SK-N-SH treated with all-trans-retinoic acid at 6 μM for 48 hours (cell line): ENCODE measurements at regions not wholly inside any gene's neighbourhood (a gene's known extent, or its start where the extent isn't known, plus 50 kb on each side); places are given as distances from the start of the nearest gene placed in this dataset.

Experiments used
- ATAC-seq: fragments of 200-7000 bp; cut with Tn5 transposase; 3 replicates; pipeline ENCODE4 v1.9.1; 2020; ENCODE audit warnings: mild to moderate bottlenecking, moderate library complexity
- ARNTL ChIP-seq: fragments of 450-650 bp; formaldehyde crosslinking; IDR thresholded peaks from 2 replicates; pipeline ENCODE4 v1.5.0; 2020; ENCODE audit warnings: low read depth, mild to moderate bottlenecking, moderate library complexity, borderline replicate concordance
- BACH2 ChIP-seq: fragments of 250-450 bp; sonication (Bioruptor Pico); IDR thresholded peaks from 2 replicates; pipeline ENCODE4 v1.9.0; 2021; ENCODE audit warnings: mild to moderate bottlenecking, borderline replicate concordance
- CSDC2 ChIP-seq: fragments of 250-450 bp; sonication (Bioruptor Pico); IDR thresholded peaks from 2 replicates; pipeline ENCODE4 v1.5.0; 2020; ENCODE audit warnings: mild to moderate bottlenecking, moderate library complexity
- ESRRG ChIP-seq: fragments of 250-450 bp; sonication (Bioruptor Pico); IDR thresholded peaks from 2 replicates; pipeline ENCODE4 v1.6.1; 2021; ENCODE audit warnings: mild to moderate bottlenecking
- OSR1 ChIP-seq: fragments of 250-450 bp; sonication (Bioruptor Pico); IDR thresholded peaks from 2 replicates; pipeline ENCODE4 v1.8.0; 2022; ENCODE audit warnings: moderate library complexity, mild to moderate bottlenecking, inconsistent platforms
- PPARA ChIP-seq: fragments of 250-450 bp; sonication (Bioruptor Pico); IDR thresholded peaks from 2 replicates; pipeline ENCODE4 v1.5.0; 2020; ENCODE audit warnings: mild to moderate bottlenecking, borderline replicate concordance
- RARB ChIP-seq: fragments of 250-450 bp; sonication (Bioruptor Pico); IDR thresholded peaks from 2 replicates; pipeline ENCODE4 v1.8.0; 2021; ENCODE audit warnings: mild to moderate bottlenecking, moderate library complexity
- SNAI2 ChIP-seq: fragments of 250-450 bp; sonication (Bioruptor Pico); IDR thresholded peaks from 2 replicates; pipeline ENCODE4 v1.5.0; 2020; ENCODE audit warnings: mild to moderate bottlenecking, moderate library complexity
- TCF4 ChIP-seq: fragments of 250-450 bp; sonication (Bioruptor Pico); IDR thresholded peaks from 2 replicates; pipeline ENCODE4 v1.8.0; 2021; ENCODE audit warnings: mild to moderate bottlenecking, moderate library complexity, borderline replicate concordance
- TOX ChIP-seq: fragments of 250-450 bp; sonication (Bioruptor Pico); IDR thresholded peaks from 2 replicates; pipeline ENCODE4 v1.8.0; 2021; ENCODE audit warnings: mild to moderate bottlenecking, moderate library complexity, borderline replicate concordance
- ZC3H10 ChIP-seq: fragments of 250-450 bp; sonication (Bioruptor Pico); IDR thresholded peaks from 2 replicates; pipeline ENCODE4 v1.5.1; 2021; ENCODE audit warnings: mild to moderate bottlenecking, moderate library complexity
- ZFP3 ChIP-seq: fragments of 250-450 bp; sonication (Bioruptor Pico); IDR thresholded peaks from 2 replicates; pipeline ENCODE4 v1.5.0; 2020; ENCODE audit warnings: mild to moderate bottlenecking, moderate library complexity
- ZFP30 ChIP-seq: fragments of 450-650 bp; formaldehyde crosslinking; IDR thresholded peaks from 2 replicates; pipeline ENCODE4 v1.5.0; 2022; ENCODE audit warnings: mild to moderate bottlenecking, moderate library complexity
- ZNF565 ChIP-seq: fragments of 450-650 bp; formaldehyde crosslinking; conservative IDR thresholded peaks from 2 replicates; pipeline ENCODE4 v1.5.0; 2020; ENCODE audit warnings: low read depth, mild to moderate bottlenecking, moderate library complexity
- ZNF70 ChIP-seq: fragments of 450-650 bp; formaldehyde crosslinking; IDR thresholded peaks from 2 replicates; pipeline ENCODE4 v1.5.0; 2020; ENCODE audit warnings: mild to moderate bottlenecking, moderate library complexity
- ZNF8 ChIP-seq: fragments of 450-650 bp; formaldehyde crosslinking; IDR thresholded peaks from 2 replicates; pipeline ENCODE4 v1.5.0; 2020; ENCODE audit warnings: mild to moderate bottlenecking, moderate library complexity
- TF ChIP-seq, protein P1 (sequence below): fragments of 250-450 bp; sonication (Bioruptor Pico); IDR thresholded peaks from 2 replicates; pipeline ENCODE4 v1.5.1; 2020; ENCODE audit warnings: low read depth, mild to moderate bottlenecking, moderate library complexity
- TF ChIP-seq, protein P2 (sequence below): fragments of 250-450 bp; sonication (Bioruptor Pico); IDR thresholded peaks from 2 replicates; pipeline ENCODE4 v1.5.0; 2020; ENCODE audit warnings: mild to moderate bottlenecking, moderate library complexity
- TF ChIP-seq, protein P3 (sequence below): fragments of 250-450 bp; sonication (Bioruptor Pico); IDR thresholded peaks from 2 replicates; pipeline ENCODE4 v1.5.1; 2021; ENCODE audit warnings: mild to moderate bottlenecking, moderate library complexity
- TF ChIP-seq, protein P4 (sequence below): fragments of 250-450 bp; sonication (Bioruptor Pico); IDR thresholded peaks from 2 replicates; pipeline ENCODE4 v1.8.0; 2020; ENCODE audit warnings: mild to moderate bottlenecking, moderate library complexity, borderline replicate concordance
- TF ChIP-seq, protein P5 (sequence below): fragments of 250-450 bp; sonication (Bioruptor Pico); IDR thresholded peaks from 2 replicates; pipeline ENCODE4 v1.8.0; 2021; ENCODE audit warnings: low read depth, mild to moderate bottlenecking, moderate library complexity, borderline replicate concordance

DNA sequence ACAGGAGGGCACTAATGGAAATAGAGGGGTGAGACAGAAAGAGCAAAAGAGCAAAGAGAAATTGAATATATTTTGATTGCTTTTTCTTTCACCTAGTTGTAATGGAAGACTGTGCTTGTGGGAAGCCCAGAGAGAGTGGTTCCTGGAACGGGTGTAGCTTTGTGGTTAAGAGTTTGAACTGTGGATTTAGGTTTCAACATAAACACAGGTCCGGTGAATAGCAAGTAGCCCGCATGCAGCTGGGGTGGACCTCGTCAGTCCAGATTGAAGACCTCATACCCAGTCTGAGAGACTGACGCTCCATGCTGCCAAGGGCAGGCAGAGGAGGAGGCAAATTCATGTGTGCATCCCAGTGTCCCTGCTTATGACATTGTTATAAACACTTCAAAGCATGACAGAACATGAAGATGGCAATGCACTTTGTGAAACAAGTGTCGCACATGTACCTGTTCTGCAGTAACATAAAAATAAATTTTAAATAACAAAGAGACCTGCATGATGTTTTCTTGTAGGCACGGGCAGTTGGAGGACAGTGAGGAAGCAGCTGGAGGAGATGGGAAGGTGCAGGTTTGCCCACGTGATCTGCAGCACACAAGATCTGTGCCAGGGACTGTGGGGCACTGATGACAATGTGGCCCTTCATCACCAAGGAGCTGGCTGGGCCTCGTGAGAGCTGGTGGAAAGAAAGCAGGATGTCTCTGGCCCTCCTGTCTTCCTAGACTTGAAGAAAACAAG lies 220.5 kb upstream of the SSTR4 start:
- ATAC-seq = no peak
- TF ChIP-seq, protein P1, sequence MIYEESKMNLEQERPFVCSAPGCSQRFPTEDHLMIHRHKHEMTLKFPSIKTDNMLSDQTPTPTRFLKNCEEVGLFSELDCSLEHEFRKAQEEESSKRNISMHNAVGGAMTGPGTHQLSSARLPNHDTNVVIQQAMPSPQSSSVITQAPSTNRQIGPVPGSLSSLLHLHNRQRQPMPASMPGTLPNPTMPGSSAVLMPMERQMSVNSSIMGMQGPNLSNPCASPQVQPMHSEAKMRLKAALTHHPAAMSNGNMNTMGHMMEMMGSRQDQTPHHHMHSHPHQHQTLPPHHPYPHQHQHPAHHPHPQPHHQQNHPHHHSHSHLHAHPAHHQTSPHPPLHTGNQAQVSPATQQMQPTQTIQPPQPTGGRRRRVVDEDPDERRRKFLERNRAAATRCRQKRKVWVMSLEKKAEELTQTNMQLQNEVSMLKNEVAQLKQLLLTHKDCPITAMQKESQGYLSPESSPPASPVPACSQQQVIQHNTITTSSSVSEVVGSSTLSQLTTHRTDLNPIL (CRISPR knock-in tag) = no peak
- TF ChIP-seq BACH2 = no peak
- TF ChIP-seq ZC3H10 = no peak
- no peak for TF ChIP-seq TOX
- TF ChIP-seq, protein P2, sequence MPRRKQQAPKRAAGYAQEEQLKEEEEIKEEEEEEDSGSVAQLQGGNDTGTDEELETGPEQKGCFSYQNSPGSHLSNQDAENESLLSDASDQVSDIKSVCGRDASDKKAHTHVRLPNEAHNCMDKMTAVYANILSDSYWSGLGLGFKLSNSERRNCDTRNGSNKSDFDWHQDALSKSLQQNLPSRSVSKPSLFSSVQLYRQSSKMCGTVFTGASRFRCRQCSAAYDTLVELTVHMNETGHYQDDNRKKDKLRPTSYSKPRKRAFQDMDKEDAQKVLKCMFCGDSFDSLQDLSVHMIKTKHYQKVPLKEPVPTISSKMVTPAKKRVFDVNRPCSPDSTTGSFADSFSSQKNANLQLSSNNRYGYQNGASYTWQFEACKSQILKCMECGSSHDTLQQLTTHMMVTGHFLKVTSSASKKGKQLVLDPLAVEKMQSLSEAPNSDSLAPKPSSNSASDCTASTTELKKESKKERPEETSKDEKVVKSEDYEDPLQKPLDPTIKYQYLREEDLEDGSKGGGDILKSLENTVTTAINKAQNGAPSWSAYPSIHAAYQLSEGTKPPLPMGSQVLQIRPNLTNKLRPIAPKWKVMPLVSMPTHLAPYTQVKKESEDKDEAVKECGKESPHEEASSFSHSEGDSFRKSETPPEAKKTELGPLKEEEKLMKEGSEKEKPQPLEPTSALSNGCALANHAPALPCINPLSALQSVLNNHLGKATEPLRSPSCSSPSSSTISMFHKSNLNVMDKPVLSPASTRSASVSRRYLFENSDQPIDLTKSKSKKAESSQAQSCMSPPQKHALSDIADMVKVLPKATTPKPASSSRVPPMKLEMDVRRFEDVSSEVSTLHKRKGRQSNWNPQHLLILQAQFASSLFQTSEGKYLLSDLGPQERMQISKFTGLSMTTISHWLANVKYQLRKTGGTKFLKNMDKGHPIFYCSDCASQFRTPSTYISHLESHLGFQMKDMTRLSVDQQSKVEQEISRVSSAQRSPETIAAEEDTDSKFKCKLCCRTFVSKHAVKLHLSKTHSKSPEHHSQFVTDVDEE (CRISPR knock-in tag) = no peak
- no peak for TF ChIP-seq PPARA (CRISPR knock-in tag)
- no peak for TF ChIP-seq OSR1
- TF ChIP-seq ESRRG (CRISPR knock-in tag) = no peak
- TF ChIP-seq ZFP30 (CRISPR knock-in tag) = no peak
- no peak for TF ChIP-seq ZNF70 (CRISPR knock-in tag)
- no peak for TF ChIP-seq ZNF565 (CRISPR knock-in tag)
- TF ChIP-seq ZFP3 (CRISPR knock-in tag) = no peak
- no peak for TF ChIP-seq SNAI2 (CRISPR knock-in tag)
- TF ChIP-seq, protein P3, sequence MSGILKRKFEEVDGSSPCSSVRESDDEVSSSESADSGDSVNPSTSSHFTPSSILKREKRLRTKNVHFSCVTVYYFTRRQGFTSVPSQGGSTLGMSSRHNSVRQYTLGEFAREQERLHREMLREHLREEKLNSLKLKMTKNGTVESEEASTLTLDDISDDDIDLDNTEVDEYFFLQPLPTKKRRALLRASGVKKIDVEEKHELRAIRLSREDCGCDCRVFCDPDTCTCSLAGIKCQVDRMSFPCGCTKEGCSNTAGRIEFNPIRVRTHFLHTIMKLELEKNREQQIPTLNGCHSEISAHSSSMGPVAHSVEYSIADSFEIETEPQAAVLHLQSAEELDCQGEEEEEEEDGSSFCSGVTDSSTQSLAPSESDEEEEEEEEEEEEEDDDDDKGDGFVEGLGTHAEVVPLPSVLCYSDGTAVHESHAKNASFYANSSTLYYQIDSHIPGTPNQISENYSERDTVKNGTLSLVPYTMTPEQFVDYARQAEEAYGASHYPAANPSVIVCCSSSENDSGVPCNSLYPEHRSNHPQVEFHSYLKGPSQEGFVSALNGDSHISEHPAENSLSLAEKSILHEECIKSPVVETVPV (CRISPR knock-in tag) = no peak
- TF ChIP-seq RARB (CRISPR knock-in tag) = no peak
- no peak for TF ChIP-seq TCF4
- TF ChIP-seq CSDC2 (CRISPR knock-in tag) = no peak
- TF ChIP-seq, protein P4, sequence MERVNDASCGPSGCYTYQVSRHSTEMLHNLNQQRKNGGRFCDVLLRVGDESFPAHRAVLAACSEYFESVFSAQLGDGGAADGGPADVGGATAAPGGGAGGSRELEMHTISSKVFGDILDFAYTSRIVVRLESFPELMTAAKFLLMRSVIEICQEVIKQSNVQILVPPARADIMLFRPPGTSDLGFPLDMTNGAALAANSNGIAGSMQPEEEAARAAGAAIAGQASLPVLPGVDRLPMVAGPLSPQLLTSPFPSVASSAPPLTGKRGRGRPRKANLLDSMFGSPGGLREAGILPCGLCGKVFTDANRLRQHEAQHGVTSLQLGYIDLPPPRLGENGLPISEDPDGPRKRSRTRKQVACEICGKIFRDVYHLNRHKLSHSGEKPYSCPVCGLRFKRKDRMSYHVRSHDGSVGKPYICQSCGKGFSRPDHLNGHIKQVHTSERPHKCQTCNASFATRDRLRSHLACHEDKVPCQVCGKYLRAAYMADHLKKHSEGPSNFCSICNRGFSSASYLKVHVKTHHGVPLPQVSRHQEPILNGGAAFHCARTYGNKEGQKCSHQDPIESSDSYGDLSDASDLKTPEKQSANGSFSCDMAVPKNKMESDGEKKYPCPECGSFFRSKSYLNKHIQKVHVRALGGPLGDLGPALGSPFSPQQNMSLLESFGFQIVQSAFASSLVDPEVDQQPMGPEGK (CRISPR knock-in tag) = no peak
- TF ChIP-seq, protein P5, sequence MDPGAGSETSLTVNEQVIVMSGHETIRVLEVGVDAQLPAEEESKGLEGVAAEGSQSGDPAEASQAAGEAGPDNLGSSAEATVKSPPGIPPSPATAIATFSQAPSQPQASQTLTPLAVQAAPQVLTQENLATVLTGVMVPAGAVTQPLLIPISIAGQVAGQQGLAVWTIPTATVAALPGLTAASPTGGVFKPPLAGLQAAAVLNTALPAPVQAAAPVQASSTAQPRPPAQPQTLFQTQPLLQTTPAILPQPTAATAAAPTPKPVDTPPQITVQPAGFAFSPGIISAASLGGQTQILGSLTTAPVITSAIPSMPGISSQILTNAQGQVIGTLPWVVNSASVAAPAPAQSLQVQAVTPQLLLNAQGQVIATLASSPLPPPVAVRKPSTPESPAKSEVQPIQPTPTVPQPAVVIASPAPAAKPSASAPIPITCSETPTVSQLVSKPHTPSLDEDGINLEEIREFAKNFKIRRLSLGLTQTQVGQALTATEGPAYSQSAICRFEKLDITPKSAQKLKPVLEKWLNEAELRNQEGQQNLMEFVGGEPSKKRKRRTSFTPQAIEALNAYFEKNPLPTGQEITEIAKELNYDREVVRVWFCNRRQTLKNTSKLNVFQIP = no peak

DNA sequence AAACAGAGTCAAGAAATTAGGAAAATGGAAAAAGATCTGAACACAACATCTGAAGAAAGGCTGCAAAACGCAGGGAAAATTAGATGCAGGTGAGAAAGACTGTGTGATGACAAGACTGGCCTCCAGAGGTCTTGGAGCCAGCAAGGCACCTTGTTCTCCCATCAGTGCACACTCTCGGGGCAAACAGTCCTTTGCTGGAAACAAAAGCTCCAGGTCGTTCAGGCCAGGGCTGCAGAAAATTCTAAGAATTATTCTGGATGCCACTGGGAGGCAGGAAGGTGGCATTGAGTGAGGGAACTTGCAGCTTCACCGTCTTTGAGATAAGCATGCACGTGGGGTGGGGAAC lies 219.9 kb upstream of the SSTR4 start:
- TF ChIP-seq ESRRG (CRISPR knock-in tag) (no peak), PPARA (CRISPR knock-in tag) (no peak), ZNF565 (CRISPR knock-in tag) (no peak), ARNTL (CRISPR knock-in tag) (no peak), ZNF8 (no peak), TCF4 (no peak), SNAI2 (CRISPR knock-in tag) (no peak), TOX (no peak), ZC3H10 (no peak), BACH2 (no peak)
- TF ChIP-seq, protein P2 (CRISPR knock-in tag) = no peak
- TF ChIP-seq, protein P3 (CRISPR knock-in tag) = no peak
- TF ChIP-seq, protein P5 = no peak
- no peak for ATAC-seq
